ENCODE measurements at regions not wholly inside any gene's neighbourhood (a gene's known extent, or its start where the extent isn't known, plus 50 kb on each side); places are given as distances from the start of the nearest gene placed in this dataset.
"Not testable (repeated sequence)": the region's sequence is repeated elsewhere in the genome, so short reads cannot be mapped to it uniquely, and the experiment has no call there.

DNA sequence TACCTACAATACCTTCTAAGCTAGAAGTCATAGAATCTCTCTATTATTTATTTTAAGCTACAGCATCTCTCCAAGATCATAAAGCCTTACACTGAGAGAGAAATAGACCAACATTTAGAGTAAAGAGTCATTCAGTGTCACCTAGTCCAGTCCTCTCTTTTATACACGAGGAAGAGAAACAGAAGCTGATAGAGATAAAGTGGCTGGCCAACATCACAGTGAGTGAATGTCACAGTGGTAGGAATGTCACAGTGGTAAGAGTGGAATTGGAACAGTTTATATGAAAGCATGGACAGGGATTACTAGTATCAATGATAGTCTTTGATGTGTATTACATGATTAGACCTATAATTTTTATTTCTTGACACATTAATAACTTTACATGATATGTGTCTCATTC lies 307.8 kb upstream of the NBPF12 start:
- DNase-seq: not testable (repeated sequence)

DNA sequence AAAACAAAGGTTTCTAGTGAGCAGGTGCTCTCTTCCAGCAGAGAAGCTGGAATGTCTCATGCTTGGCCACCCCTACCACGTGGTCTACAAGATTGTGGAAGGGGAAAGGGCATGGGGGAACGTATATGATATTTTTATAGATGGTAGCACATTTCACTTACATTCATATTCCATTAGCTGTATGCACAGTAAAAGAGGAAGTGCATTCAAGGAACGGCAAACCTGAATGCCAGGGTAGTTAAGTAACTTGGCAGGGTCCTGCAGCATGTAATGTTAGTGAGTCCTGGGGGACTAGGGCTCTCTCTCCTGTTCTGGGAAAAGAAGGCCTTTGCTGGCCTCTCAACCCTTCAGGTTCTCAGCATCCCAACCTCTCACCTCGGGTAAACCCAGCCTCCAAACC lies 319.5 kb upstream of the NBPF12 start:
- DNase-seq: not testable (repeated sequence)

DNA sequence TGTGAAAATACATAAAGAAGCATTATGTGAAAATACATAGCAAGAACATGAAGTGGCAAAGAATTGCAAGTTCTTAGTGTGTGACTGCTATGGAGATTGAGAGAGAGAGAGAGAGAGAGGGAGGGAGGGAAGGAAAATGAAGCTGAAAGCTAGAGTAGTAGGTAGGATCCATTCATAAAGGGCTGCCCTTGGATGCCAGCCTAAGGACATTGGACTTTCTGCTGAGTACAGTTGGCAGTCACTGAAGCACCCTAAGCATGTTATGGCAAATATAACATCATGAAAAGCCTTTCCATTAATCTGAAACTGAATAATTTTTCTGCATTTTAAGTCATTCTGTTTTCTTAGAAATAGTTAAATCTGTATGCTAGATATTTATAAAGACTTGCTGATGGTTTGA lies 333.4 kb upstream of the NBPF12 start:
- DNase-seq: not testable (repeated sequence)

DNA sequence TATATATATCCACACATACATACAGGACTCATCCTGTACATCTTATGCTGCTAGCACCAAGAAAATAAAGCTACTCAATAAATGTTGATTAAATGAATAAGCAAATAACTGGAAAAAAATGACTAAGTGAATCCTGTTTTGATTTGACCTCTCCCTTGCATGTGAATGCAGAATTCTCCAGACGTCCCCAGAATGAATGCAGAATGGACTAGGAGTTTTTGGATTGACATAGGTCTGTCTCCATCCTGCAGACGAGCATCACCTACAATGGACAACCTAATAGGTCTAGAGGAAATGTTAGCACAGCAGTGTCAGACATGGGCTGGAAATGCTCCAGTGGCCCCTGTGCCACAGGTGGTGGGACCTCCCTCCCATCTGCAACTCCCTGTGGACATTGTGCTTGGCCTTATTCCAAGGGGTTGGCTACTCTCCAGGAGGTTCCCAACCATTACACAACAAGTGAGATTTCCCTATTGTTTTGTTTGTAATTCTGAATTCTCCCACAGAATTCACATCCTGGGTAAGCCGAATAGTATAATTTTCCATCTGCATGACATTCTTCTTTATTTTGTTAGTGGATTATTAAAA lies 337.3 kb upstream of the NBPF12 start:
- DNase-seq: not testable (repeated sequence)

DNA sequence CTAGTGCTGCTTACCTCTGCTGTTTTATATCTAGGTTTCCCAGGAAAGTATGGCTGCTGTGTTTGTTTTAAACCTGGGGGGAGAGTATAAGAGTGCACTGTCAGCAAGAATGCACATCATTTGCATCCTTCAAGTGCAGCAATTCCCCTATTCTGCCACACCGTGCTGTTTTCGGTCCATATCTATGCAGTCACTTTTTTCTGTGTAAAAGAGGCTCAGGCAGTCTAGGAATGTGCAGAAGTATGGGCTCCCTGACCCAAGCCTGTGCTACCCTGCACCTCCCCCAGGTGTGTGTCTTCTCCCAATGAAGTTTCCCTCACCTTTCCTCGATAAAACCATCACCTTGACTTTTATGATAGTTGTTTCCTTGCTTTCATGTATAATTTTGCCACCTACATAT lies 338.2 kb upstream of the NBPF12 start:
- not testable (repeated sequence) for DNase-seq

DNA sequence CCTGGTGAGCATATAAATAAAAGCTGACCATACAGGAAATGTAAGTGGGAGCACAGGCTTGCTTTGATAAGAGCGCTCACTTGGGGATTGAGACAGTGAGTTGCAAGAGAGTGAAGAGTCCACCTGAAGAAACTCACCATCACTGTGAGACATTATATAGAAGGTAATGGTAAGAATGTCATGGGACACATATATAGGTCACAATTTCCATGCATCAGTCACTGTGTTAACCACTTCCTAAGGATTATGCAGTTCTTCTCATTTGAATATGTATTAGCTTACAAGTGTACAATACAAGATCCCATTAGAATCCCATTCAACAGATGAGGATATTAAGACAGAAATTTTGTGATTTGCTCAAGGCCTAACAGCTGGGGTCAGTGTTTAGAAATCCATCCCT lies 352.4 kb upstream of the NOTCH2NLA start:
- DNase-seq: not testable (repeated sequence)

DNA sequence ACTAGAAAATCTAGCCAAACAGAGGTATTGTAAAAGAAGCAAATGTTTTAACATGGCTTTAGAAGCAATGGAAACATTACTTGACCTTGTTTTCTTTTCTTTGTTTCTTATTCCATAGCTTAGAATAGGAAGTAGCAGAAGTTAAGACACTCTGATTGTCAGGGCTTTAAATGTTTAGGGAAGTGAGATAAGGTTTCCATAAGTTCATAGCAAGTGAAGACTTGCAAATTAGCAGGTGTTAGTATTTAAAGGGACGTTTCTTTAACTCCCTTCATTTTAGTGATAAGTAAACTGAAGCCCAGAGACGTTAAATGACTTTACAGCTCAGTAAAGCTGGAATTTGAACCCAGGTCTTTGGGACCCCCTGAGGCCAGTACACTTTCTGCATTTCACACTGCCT lies 338.7 kb upstream of the NOTCH2NLA start:
- DNase-seq: not testable (repeated sequence)

DNA sequence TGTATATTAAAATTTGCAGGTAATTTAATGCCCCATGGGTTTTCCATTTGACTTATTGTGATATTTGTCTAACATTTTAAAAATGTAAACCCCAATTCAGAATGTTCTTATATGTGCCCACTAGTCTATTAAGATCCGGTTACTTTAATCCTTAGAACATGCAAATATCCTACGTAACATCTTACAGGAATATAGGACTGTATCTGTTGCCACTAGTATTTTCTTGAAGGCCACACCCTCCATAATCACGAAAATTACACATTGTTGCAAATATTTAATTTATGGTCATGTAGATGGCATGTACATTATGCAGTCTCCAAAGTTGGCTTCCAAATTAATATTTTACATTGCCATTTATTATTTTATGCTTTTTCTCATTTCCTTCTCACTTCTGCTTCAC lies 329.2 kb upstream of the NOTCH2NLA start:
- DNase-seq: not testable (repeated sequence)

DNA sequence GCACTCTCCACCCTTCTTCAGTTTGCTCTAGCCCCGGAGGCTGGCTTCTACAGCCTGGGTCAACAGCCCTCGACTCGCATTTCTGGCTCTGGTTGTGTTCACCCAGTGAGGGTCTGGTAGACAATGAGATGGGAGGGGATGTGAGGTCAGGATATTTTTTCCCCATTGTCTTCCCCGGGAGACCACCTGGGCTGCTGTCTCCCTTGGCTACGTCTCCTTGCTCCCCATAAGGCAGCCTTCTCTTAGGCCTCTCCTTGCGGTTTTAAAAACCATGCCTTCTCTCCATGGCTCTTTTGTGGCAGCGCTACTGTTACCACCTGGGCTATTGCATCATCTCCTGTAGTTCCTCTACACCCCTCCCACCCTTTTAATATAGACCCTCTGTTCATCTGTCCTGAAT lies 327.6 kb upstream of the NOTCH2NLA start:
- not testable (repeated sequence) for DNase-seq

DNA sequence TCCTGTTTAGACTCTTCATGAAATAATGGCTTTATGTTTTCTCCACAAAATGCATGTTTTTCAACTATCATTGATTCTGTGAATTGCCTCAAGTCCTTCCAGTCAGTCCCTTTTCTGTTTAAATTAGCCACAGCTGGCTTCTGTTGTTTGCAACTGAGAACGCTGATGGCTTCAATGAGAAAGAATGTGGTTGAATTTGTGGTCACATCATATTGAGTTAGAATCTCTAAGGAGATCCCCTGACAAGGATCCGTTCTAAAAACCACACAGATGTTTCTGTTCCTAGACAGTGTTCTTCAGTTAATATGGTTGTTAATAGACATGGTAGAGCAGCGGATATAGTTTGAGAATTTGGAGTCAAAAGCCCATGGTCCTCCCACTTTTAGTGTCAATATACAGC lies 323.6 kb upstream of the NOTCH2NLA start:
- DNase-seq: not testable (repeated sequence)

DNA sequence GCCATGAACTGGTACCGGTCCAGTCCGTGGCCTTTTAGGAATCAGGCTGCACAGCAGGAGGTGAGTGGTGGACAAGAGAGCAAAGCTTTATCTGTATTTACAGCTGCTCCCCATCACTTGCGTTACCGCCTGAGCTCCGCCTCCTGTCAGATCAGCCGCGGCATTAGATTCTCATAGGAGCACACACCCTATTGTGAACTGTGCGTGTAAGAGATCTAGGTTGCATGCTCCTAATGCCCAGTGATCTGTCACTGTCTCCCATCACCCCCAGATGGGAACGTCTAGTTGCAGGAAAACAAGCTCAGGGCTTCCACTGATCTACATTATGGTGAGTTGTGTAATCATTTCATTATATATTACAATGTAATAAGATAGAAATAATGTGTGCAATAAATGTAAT lies 319.9 kb upstream of the NOTCH2NLA start:
- DNase-seq: not testable (repeated sequence)

DNA sequence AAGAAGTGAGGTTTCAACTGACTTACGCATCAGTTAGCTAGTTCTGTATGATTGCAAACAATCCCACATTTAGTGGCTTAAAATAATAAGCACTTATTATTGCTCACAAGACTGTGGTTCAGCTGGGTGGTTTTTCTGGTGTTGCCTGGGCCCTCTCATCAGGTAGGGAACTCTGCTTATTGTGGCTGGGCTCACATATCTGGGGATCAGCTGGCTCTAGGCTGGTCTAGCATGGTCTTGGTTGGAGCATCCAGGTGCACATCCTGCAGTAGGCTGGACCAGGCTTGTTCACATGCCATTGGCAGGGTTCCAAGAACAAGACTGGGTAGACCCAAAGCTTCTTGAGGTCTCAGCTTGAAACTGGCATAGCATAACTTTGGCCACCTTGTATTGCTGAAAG lies 317.4 kb upstream of the NOTCH2NLA start:
- DNase-seq: not testable (repeated sequence)

DNA sequence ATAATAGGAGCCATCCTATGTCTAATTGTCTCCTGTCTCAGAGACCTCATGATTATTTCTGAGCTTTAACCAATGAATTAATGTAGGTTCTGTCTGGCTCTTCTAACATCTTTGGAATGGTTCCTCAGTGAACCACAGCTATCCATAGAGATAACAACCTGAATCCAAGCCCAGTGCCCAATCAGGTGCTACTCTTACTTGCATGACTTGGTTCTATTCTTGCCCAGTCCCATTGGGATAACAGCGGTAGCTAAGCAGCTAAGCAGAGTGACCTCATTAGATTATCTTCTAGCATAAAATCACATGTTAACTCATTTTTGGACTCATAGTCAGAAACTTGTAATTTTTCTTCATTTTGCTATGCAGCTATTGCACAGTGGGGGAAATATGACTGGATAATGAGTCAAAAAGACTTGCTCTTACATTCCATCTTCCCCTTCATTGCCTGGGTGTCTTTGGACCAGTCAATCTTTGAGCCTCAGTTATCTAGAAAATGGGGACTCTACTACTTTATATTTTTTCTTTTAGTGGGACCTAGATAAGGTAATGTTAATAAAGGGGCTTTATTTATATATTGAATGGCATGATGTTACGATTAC lies 309.1 kb upstream of the NOTCH2NLA start:
- not testable (repeated sequence) for DNase-seq

DNA sequence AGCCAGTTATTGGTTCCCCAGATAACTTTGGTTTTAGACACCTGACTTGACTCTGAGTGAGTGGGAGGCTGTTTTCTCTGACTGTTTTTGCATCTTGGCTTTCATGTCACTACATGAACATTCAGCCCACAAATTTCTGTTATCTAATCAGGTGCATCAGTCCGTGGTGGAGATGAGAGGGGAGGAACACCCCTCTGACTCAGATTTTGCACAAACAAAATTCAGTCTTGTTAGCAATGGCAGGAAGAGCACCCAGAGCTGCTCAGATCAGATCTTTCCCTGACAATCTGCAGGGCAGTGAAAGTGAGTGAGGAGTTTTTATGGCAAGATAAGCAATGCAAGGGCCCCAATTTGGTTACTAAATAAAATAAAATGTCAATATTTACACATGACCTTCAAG lies 307.2 kb upstream of the NOTCH2NLA start:
- DNase-seq: not testable (repeated sequence)

DNA sequence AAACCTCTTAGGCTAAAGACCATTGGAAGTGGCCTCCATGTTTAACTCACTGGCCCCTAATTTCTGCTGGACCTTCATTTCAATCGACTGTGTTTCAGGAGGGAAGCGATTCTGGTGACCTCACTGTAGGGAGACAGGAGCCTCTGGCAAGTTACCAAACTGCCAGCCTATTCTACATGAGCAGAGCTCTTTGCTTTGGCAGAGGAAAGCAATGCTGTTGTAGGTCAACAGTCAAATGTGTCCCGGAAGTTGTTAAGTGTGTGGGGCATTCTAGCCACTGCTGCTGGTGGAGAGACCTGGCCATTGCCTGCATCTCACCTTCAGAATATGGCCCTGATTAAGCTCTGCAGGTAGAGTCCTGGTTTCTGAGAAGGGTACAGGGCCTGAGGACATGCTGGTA lies 306.8 kb upstream of the NOTCH2NLA start:
- not testable (repeated sequence) for DNase-seq

DNA sequence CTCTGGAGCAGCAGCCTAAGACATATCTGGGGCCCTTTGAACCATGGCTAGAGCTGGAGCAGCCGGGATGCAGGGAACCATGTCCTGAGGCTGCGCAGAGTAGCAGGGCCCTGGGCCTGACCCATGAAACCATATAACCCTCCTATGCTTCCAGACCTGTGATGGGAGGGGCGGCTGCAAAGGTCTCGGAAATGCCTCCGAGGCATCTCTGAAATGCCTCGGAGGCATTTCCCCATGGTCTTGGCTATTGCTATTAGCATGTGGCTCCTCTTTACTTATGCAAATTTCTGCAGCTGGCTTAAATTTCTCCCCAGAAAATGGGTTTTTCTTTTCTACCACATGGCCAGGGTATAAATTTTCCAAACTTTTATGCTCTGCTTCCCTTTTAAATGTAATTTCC lies 302.1 kb upstream of the NOTCH2NLA start:
- not testable (repeated sequence) for DNase-seq

DNA sequence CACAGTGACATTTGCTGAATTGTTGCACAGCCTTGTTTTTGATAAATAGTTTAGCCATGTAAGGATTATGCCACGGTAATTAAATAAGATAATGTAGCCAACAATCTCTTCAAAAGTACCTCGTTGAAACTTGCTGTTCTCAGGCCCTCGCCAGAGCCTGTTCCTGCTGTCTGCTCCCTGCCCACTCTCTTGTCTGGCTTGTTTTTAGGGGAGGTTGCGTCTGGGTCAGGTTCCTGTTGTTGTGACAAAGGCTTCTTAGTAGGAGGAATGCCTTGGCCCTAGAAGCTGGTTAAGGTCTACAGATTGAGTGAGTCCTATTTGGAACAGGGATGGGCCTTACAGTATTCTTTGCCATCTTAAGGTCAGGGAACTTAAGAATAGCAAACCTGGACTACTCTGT lies 294.0 kb upstream of the NOTCH2NLA start:
- not testable (repeated sequence) for DNase-seq

DNA sequence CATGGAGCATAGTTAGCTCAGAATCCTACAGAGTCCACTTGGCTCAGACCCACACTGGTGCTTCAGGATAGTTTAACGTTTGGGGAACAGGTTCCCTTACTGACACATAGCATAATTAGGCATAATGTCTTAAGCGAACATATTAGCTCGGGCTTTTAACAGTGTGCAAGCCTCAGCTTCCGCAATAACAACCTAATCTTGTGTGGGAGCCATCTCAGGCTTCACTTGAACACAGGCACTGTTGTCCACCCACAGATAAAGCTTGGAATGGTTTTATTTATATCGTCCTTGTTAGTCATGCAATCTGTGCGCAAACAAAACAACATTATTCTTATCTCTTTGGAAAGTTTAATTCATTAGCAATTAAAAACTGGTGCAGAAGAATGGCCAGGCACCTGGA lies 293.5 kb upstream of the NOTCH2NLA start:
- DNase-seq: not testable (repeated sequence)

DNA sequence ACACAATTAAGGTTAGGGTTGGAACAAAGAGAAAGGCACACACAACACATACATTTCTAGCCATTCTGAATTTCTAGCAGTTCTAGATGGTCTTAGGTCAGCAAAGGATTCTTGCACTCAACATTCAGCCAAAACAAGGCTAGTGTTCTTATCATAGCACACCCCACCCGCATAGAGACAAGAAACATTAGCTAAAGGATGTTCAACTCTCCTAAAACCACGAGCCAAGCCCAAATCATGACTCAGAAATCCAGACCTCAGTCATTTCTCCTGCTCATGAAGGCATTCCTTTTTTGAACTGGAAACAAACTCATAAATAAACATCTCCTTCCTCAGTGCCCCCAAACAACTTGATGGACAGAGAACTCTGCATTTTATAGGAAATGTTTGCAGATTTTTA lies 293.0 kb upstream of the NOTCH2NLA start:
- DNase-seq: not testable (repeated sequence)

DNA sequence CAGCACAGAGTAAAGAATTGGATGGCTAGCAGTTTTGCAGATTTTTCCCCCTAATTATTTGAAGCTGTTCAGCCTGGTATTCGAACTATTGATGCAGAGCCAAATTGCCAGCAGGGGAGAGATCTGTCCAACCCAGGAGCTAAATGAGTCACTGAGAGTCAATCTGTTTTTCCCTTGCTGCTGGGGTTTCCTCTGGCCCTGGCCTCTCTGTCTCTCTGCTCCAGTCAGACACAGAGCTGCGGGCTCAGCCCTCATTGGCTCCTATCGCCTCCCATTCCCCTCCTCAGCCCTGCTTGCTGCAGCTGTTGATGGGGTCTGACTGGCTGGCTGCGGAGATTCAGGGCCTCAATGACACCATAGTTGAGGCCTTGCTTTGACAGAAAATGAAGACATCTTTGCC lies 284.9 kb upstream of the NOTCH2NLA start:
- DNase-seq: not testable (repeated sequence)

DNA sequence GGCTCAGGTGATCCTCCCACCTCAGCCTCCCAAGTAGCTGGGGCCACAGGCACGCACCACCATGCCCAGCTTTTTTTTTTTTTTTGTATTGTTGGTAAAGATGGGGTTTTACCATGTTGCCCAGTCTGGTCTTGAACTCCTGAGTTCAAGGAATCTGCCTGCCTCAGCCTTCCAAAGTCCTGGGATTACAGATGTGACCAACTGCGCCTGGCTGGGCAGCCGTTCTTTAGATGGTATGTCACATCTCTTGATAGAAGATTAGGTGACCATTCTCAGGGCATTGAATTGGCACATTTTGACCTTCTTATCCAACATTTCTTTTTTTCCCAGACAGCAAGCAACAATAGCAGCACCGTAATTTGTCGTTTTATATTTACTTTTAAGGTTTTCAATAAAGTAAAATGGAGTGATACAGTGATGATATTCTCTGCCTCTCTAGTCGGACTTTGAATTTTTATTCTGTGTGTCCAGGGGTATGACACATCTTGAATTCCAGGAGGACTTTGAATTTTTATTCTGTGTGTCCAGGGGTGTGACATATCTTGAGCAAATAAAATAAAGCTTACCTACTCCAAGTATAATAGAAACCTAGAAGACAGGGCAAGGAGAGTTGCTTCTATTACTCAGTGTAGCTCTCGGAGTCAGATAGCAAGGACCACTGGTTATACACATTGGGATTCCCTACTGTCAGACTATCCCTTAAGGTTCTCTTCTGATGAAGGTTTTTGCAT lies 282.4 kb upstream of the NOTCH2NLA start:
- DNase-seq: not testable (repeated sequence)

DNA sequence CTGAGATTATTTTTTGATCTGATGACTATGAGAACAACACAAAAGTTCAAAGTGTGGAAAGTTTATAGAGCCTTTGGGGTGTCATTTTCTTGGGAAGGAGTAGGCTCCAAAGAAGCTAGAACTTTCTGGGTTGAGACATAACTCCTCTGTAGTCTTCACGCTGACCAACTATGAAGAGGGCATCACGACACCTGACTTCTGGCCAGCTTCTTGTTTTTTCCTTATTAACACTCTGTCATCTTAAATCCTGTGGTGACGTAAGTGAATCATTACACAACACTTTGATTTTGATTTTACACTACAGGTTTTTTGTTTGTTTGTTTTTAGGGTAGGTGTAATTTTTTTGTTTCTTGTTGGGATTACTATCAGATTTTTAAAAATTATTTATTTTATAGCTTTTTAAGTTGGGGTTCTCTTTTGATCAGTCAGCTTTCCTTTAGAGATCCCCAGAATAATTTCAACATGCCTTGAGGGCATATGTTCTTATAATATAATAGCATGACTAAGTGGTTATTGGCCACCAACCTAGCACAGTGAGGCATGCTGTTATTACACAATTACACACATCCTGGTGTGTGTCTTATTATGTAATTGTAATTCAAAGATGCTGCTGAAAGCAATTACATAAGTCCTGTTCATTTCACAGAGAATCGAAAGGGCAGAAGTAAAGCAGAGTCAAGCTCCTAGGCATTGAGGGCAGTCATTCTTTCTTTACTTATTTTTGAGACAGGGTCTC lies 281.6 kb upstream of the NOTCH2NLA start:
- DNase-seq: not testable (repeated sequence)

DNA sequence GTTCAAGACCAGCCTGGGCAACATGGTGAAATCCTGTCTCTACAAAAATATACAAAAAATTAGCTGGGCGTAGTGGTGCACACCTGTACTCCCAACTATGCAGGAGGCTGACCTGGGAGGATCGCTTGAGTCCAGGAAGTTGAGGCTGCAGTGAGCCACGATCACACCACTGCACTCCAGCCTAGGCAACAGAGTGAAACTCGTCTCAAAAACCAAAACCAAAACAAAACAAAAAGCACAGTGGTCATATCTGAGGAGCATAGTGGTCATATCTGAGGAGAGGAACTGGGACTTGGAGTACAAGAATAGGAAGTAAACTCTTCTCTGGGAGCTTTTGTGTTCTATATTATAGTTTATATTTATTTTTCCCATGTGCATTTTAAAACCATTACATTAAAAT lies 275.3 kb upstream of the NOTCH2NLA start:
- DNase-seq: not testable (repeated sequence)

All from 8988T (cell line).